T-helper 2 cell (primary cell): ENCODE measurements at regions not wholly inside any gene's neighbourhood (a gene's known extent, or its start where the extent isn't known, plus 50 kb on each side); places are given as distances from the start of the nearest gene placed in this dataset.
"Not testable (repeated sequence)": the region's sequence is repeated elsewhere in the genome, so short reads cannot be mapped to it uniquely, and the experiment has no call there.

Source experiments
- DNase-seq, 5 experiments: peaks; one replicate each; pipeline versions ENCODE4 v3.0.0 to v3.0.0-alpha.2; 2012 to 2022

- DNase-seq, result no peak
These were observed 70.4 kb upstream of the RASEF start for GRCh38 chr9:83133316-83133715.

GRCh38 chr9:83132768-83133167 lies 69.8 kb upstream of the RASEF start:
- no peak for DNase-seq

- no peak for DNase-seq
These were observed 67.6 kb upstream of the RASEF start for GRCh38 chr9:83130541-83130940.

- no peak for DNase-seq
These were observed 62.7 kb upstream of the RASEF start for GRCh38 chr9:83125671-83126070.

GRCh38 chr9:83119873-83120272 lies 56.9 kb upstream of the RASEF start:
- DNase-seq, result no peak

GRCh38 chr9:83116026-83116425 lies 53.1 kb upstream of the RASEF start:
- no peak for DNase-seq

GRCh38 chr9:83113445-83113844 lies 50.5 kb upstream of the RASEF start:
- DNase-seq, result not testable (repeated sequence)
